ENCODE measurements at regions not wholly inside any gene's neighbourhood (a gene's known extent, or its start where the extent isn't known, plus 50 kb on each side); places are given as distances from the start of the nearest gene placed in this dataset.

GRCh38 chr9:7237473-7238246 is 479.9 kb downstream of the KDM4C start:
- Histone ChIP-seq H3K4me3 (ENCODE audit: low read depth, low read length, poor library complexity, severe bottlenecking) (no peak overlapping the region), H3K27ac (ENCODE audit: low read depth, low read length, poor library complexity, severe bottlenecking) (no peak overlapping the region), H3K9me2 (ENCODE audit: low read depth, low read length) (no peaks in the 10 kb centered on the region), H3F3A (ENCODE audit: insufficient read depth, low read length) (no peaks in the 10 kb centered on the region), H3K79me2 (ENCODE audit: insufficient read depth, low read length) (no peaks in the 10 kb centered on the region), H4K20me1 (ENCODE audit: insufficient read depth, low read length) (no peaks in the 10 kb centered on the region), H3K27me3 (ENCODE audit: insufficient read depth, low read length) (no peaks in the 10 kb centered on the region; the same call in 1 of the 2 replicates), H3K4me1 (ENCODE audit: insufficient read depth, low read length, severe bottlenecking) (no peaks in the 10 kb centered on the region), H3K9ac (ENCODE audit: low read length) (no peak overlapping the region), H2AFZ (ENCODE audit: low read length) (no peak overlapping the region), H3K36me3 (ENCODE audit: insufficient read depth, low read length) (no peaks in the 10 kb centered on the region), H3K4me2 (ENCODE audit: low read length) (no peak overlapping the region), H3K9me3 (ENCODE audit: low read length) (no peaks in the 10 kb centered on the region)
- TF ChIP-seq EZH2 (IDR thresholded peaks at IDR 0.05; ENCODE audit: borderline replicate concordance, low read length) (no peak), CTCF (IDR thresholded peaks at IDR 0.05; ENCODE audit: low read length) (no peak)

DNA sequence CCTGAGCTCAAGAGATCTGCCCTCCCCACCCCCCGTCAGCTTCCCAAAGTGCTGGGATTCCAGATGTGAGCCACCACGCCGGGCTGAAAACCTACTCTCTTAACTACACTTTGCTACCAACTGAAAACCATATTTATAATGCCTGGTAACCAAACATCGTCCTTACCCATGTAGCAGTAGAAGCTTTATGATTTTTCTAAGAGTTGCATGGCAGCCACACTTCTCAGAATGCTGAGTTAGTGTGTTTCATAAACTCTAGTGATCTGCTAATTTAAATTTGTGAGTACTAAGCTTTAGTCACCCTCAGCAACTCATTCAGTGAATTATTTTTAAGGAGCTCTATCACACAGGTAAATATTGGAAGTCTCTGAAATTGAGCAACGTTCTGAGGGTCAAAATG is 478.4 kb downstream of the KDM4C start:
- TF ChIP-seq CTCF (IDR thresholded peaks at IDR 0.05; ENCODE audit: low read length) (no peak), EZH2 (IDR thresholded peaks at IDR 0.05; ENCODE audit: borderline replicate concordance, low read length) (no peak)
- H4K20me1 ChIP-seq (ENCODE audit: insufficient read depth, low read length) = no peaks in the 10 kb centered on the region
- no peaks in the 10 kb centered on the region for H3K36me3 ChIP-seq (ENCODE audit: insufficient read depth, low read length)
- no peaks in the 10 kb centered on the region for H3K79me2 ChIP-seq (ENCODE audit: insufficient read depth, low read length)
- no peaks in the 10 kb centered on the region; the same call in 1 of the 2 replicates for H3K27me3 ChIP-seq (ENCODE audit: insufficient read depth, low read length)
- no peak overlapping the region for H3K4me2 ChIP-seq (ENCODE audit: low read length)
- no peaks in the 10 kb centered on the region for H3K9me2 ChIP-seq (ENCODE audit: low read depth, low read length)
- H3K27ac ChIP-seq (ENCODE audit: low read depth, low read length, poor library complexity, severe bottlenecking) = no peak overlapping the region
- no peak overlapping the region for H3K4me3 ChIP-seq (ENCODE audit: low read depth, low read length, poor library complexity, severe bottlenecking)
- no peak overlapping the region for H3K9ac ChIP-seq (ENCODE audit: low read length)
- H3K4me1 ChIP-seq (ENCODE audit: insufficient read depth, low read length, severe bottlenecking) = no peaks in the 10 kb centered on the region
- H3F3A ChIP-seq (ENCODE audit: insufficient read depth, low read length) = no peaks in the 10 kb centered on the region
- no peaks in the 10 kb centered on the region for H3K9me3 ChIP-seq (ENCODE audit: low read length)
- H2AFZ ChIP-seq (ENCODE audit: low read length) = no peak overlapping the region

DNA sequence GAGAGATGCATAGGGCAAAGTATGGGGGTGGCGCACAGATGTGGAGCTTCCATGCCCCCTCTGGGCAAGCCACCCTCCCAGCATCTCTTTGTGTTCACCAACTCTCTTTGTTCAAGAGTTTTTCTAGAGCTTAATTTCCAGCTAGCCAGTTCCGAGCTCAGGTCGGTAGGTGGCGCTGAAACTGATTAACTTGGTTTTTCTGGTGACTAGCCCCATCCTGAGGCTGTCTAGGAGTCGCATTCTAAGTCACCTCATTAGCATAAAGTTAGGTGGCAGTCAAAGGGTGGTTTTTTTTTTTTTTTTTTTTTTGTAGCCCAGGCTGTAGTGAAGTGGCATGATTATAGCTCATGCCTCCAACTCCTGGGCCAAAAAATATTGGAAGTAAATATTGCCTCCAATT is 476.4 kb downstream of the KDM4C start:
- H4K20me1 ChIP-seq (ENCODE audit: insufficient read depth, low read length) = no peaks in the 10 kb centered on the region
- H3K4me2 ChIP-seq (ENCODE audit: low read length) = no peak overlapping the region
- no peaks in the 10 kb centered on the region for H3F3A ChIP-seq (ENCODE audit: insufficient read depth, low read length)
- H3K4me3 ChIP-seq (ENCODE audit: low read depth, low read length, poor library complexity, severe bottlenecking) = no peak overlapping the region
- no peak overlapping the region for H3K9ac ChIP-seq (ENCODE audit: low read length)
- no peaks in the 10 kb centered on the region for H3K9me2 ChIP-seq (ENCODE audit: low read depth, low read length)
- H3K9me3 ChIP-seq (ENCODE audit: low read length) = no peaks in the 10 kb centered on the region
- no peaks in the 10 kb centered on the region for H3K4me1 ChIP-seq (ENCODE audit: insufficient read depth, low read length, severe bottlenecking)
- no peaks in the 10 kb centered on the region for H3K27me3 ChIP-seq (ENCODE audit: insufficient read depth, low read length)
- no peak overlapping the region for H3K27ac ChIP-seq (ENCODE audit: low read depth, low read length, poor library complexity, severe bottlenecking)
- TF ChIP-seq CTCF (IDR thresholded peaks at IDR 0.05; ENCODE audit: low read length) = peak; percentile 81
- TF ChIP-seq EZH2 (IDR thresholded peaks at IDR 0.05; ENCODE audit: borderline replicate concordance, low read length) = no peak
- no peak overlapping the region for H2AFZ ChIP-seq (ENCODE audit: low read length)
- no peaks in the 10 kb centered on the region for H3K36me3 ChIP-seq (ENCODE audit: insufficient read depth, low read length)
- no peaks in the 10 kb centered on the region for H3K79me2 ChIP-seq (ENCODE audit: insufficient read depth, low read length)
